ENCODE measurements at regions not wholly inside any gene's neighbourhood (a gene's known extent, or its start where the extent isn't known, plus 50 kb on each side); places are given as distances from the start of the nearest gene placed in this dataset.
"Not testable (repeated sequence)": the region's sequence is repeated elsewhere in the genome, so short reads cannot be mapped to it uniquely, and the experiment has no call there.

- no peak for TF ChIP-seq CTCF (IDR thresholded peaks at IDR 0.05; ENCODE audit: control insufficient read depth, extremely low read depth, insufficient read depth)
- DNase-seq (ENCODE audit: low read depth), result no peak
- H3K4me3 ChIP-seq (ENCODE audit: low read depth, low read length), result no peak overlapping the region
These were observed 1515.1 kb downstream of the HACE1 start for GRCh38 chr6:103344554-103345163.

- DNase-seq (ENCODE audit: low read depth), result no peak
These were observed 1524.3 kb downstream of the HACE1 start for GRCh38 chr6:103335412-103335811.

GRCh38 chr6:103326760-103327757 is 1532.7 kb downstream of the HACE1 start:
- no peak for TF ChIP-seq CTCF (IDR thresholded peaks at IDR 0.05; ENCODE audit: control insufficient read depth, extremely low read depth, insufficient read depth)
- DNase-seq (ENCODE audit: low read depth), result no peak

More at GRCh38 chr6:103335412-103335811, 1524.3 kb downstream of the HACE1 start:
- no peak for TF ChIP-seq CTCF (IDR thresholded peaks at IDR 0.05; ENCODE audit: control insufficient read depth, extremely low read depth, insufficient read depth)
- H3K4me3 ChIP-seq (ENCODE audit: low read depth, low read length), result no peak overlapping the region

GRCh38 chr6:103313432-103313831 is 1546.3 kb downstream of the HACE1 start:
- H3K4me3 ChIP-seq (ENCODE audit: low read depth, low read length), result no peak overlapping the region
- TF ChIP-seq CTCF (IDR thresholded peaks at IDR 0.05; ENCODE audit: control insufficient read depth, extremely low read depth, insufficient read depth), result no peak
- no peak for DNase-seq (ENCODE audit: low read depth)

More at GRCh38 chr6:103326760-103327757, 1532.7 kb downstream of the HACE1 start:
- H3K4me3 ChIP-seq (ENCODE audit: low read depth, low read length), result no peak overlapping the region

DNA sequence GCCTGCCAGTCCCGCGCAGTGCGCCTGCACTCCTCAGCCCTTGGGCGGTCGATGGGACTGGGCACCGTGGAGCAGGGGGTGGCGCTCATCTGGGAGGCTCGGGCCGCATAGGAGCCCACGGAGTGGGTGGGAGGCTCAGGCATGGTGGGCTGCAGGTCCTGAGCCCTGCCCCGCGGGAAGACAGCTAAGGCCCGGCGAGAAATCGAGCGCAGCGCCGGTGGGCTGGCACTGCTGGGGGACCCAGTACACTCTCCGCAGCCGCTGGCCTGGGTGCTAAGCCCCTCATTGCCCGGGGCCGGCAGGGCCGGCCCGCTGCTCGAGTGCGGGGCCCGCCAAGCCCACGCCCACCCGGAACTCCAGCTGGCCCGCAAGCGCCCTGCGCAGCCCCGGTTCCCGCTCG is 1565.3 kb downstream of the HACE1 start:
- not testable (repeated sequence) for DNase-seq (ENCODE audit: low read depth); H3K4me3 ChIP-seq (ENCODE audit: low read depth, low read length)

GRCh38 chr6:103284835-103285234 is 1574.9 kb downstream of the HACE1 start:
- H3K4me3 ChIP-seq (ENCODE audit: low read depth, low read length), result no peak overlapping the region
- TF ChIP-seq CTCF (IDR thresholded peaks at IDR 0.05; ENCODE audit: control insufficient read depth, extremely low read depth, insufficient read depth), result no peak
- DNase-seq (ENCODE audit: low read depth), result no peak

- no peak for TF ChIP-seq CTCF (IDR thresholded peaks at IDR 0.05; ENCODE audit: control insufficient read depth, extremely low read depth, insufficient read depth)
- DNase-seq (ENCODE audit: low read depth), result no peak
- no peak overlapping the region for H3K4me3 ChIP-seq (ENCODE audit: low read depth, low read length)
These were observed 1579.3 kb downstream of the HACE1 start for GRCh38 chr6:103280417-103280816.

All from LNCaP clone FGC (cell line).